Activated naive CD8-positive, alpha-beta T cell treated with anti-CD3 and anti-CD28 coated beads, Interleukin-2, amount 50 U/mL, for 24 hours (primary cell): ENCODE measurements at regions not wholly inside any gene's neighbourhood (a gene's known extent, or its start where the extent isn't known, plus 50 kb on each side); places are given as distances from the start of the nearest gene placed in this dataset.
"Not testable (repeated sequence)": the region's sequence is repeated elsewhere in the genome, so short reads cannot be mapped to it uniquely, and the experiment has no call there.

Experiments
- ATAC-seq: fragments of 150-1000 bp; cut with Tn5 transposase; one replicate; pipeline ENCODE4 v1.10.0; 2021
- DNase-seq: peaks from one replicate; pipeline ENCODE4 v3.0.0; 2021
- H3K27ac Mint-ChIP-seq: one replicate; pipeline ENCODE4 v1.8.0; 2021; ENCODE audit warnings: mild to moderate bottlenecking, mixed read lengths
- H3K27me3 Mint-ChIP-seq: one replicate; pipeline ENCODE4 v1.8.0; 2021; ENCODE audit warnings: mixed read lengths
- H3K36me3 Mint-ChIP-seq: one replicate; pipeline ENCODE4 v1.8.0; 2021; ENCODE audit warnings: low read depth, mixed read lengths
- H3K4me1 Mint-ChIP-seq: one replicate; pipeline ENCODE4 v1.8.0; 2021; ENCODE audit warnings: mixed read lengths
- H3K4me3 Mint-ChIP-seq: one replicate; pipeline ENCODE4 v1.8.0; 2021; ENCODE audit warnings: mild to moderate bottlenecking, moderate library complexity, mixed read lengths
- H3K9me3 Mint-ChIP-seq: one replicate; pipeline ENCODE4 v1.8.0; 2021; ENCODE audit warnings: mixed read lengths

- ATAC-seq, H3K36me3 Mint-ChIP-seq, H3K9me3 Mint-ChIP-seq, DNase-seq, H3K4me1 Mint-ChIP-seq, H3K4me3 Mint-ChIP-seq, H3K27ac Mint-ChIP-seq, H3K27me3 Mint-ChIP-seq: not testable (repeated sequence)
These were observed 454.3 kb upstream of the SLITRK6 start for GRCh38 chr13:86253497-86253896.

DNA sequence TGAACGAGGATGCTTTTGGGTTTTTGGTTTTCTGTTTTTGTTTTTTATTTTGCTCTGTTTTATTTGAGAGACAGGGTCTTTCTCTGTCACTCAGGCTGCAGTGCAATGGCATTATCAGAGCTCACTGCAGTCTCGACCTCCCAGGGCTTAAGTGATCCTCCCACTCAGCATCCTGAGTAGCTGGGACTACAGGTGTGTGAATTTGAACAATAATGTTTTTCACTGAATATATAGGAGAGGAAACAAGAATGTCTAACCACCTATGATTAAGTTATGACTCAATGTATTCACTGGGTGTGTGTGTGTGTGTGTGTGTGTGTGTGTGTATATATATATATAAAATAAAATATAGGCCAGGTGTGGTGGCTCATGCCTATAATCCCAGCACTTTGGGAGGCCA lies 456.6 kb upstream of the SLITRK6 start:
- H3K4me3 Mint-ChIP-seq, H3K4me1 Mint-ChIP-seq, H3K9me3 Mint-ChIP-seq, ATAC-seq, H3K27ac Mint-ChIP-seq, H3K27me3 Mint-ChIP-seq, H3K36me3 Mint-ChIP-seq, DNase-seq: not testable (repeated sequence)

GRCh38 chr13:86269511-86269910 lies 470.3 kb upstream of the SLITRK6 start:
- Mint-ChIP-seq H3K4me1 (no peaks in the 10 kb centered on the region), H3K27me3 (no peaks in the 10 kb centered on the region), H3K9me3 (no peaks in the 10 kb centered on the region), H3K36me3 (no peaks in the 10 kb centered on the region), H3K27ac (no peak overlapping the region), H3K4me3 (no peak overlapping the region)
- ATAC-seq, result no peak
- DNase-seq, result no peak

DNA sequence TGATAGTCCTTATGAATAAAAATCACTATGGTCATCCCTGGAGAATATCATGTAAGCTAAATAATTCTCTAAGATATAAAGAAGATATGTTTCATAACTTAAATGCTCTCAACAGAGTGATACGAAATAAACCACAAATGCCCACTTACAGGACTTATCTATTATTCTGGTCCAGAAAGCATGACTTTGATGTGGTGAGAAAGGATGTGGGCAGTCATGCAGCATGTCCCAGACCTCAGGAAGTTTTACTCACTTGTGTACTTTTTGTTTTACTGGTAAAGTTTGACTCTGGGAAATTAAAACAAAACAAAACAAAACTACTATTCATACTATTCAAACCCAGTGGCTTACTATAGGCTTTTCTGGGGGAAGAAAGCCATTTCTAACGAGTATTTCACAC lies 483.2 kb upstream of the SLITRK6 start:
- H3K36me3 Mint-ChIP-seq, result no peaks in the 10 kb centered on the region
- ATAC-seq (no peak), DNase-seq (no peak)
- H3K4me1 Mint-ChIP-seq, result no peaks in the 10 kb centered on the region
- H3K4me3 Mint-ChIP-seq, result no peak overlapping the region
- H3K27me3 Mint-ChIP-seq, result no peaks in the 10 kb centered on the region
- H3K9me3 Mint-ChIP-seq, result peaks cover 3% of the 10 kb centered on the region
- no peak overlapping the region for H3K27ac Mint-ChIP-seq

DNA sequence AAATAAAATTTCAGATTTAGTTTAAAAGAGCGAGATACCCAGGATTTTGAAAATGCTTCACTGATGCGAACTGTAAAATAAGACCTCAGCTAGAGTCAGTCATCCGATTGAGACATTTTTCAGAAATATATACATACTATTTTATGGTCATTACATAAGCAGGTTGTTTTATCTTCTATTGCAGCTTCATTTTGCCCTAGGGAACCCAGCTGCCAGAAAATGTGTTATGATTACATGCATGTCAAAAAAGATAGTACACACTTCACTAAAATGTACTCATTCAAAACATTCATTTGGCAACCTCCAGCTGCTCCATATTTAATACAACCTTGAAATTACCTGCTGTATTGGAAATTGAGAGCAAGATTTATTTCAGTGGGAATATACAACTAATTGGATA lies 483.8 kb upstream of the SLITRK6 start:
- Mint-ChIP-seq H3K4me3 (no peak overlapping the region), H3K27ac (no peak overlapping the region)

DNA sequence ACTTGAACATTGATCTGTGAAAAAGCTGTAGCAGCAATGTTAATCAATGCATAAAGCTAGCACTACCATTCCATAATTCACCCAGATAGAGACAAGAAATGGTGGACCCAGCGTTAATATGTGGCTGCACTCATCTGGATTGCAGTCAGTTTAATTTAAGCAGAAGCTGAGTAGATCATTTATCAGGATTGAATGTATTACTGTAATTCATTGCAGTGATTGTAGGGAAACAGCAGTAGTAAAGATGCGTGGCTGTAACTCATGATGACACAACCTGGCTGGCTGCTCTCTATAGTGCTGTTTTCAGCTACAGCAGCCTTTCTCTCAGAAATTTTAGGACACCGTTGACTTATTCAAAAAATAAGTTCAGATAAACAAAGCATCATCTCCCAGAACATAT lies 499.5 kb upstream of the SLITRK6 start:
- Mint-ChIP-seq H3K27me3 (no peaks in the 10 kb centered on the region), H3K4me3 (no peak overlapping the region), H3K36me3 (no peaks in the 10 kb centered on the region), H3K4me1 (no peaks in the 10 kb centered on the region), H3K9me3 (no peaks in the 10 kb centered on the region), H3K27ac (no peak overlapping the region)
- ATAC-seq, result no peak
- no peak for DNase-seq

More for the DNA sequence above, 483.8 kb upstream of the SLITRK6 start:
- no peak for DNase-seq
- H3K36me3 Mint-ChIP-seq, result no peaks in the 10 kb centered on the region
- no peaks in the 10 kb centered on the region for H3K27me3 Mint-ChIP-seq
- no peak for ATAC-seq
- H3K9me3 Mint-ChIP-seq, result no peaks in the 10 kb centered on the region
- no peaks in the 10 kb centered on the region for H3K4me1 Mint-ChIP-seq

- no peak overlapping the region for H3K27ac Mint-ChIP-seq
- ATAC-seq (no peak), DNase-seq (no peak)
- no peaks in the 10 kb centered on the region for H3K9me3 Mint-ChIP-seq
- H3K4me1 Mint-ChIP-seq, result no peaks in the 10 kb centered on the region
- no peaks in the 10 kb centered on the region for H3K36me3 Mint-ChIP-seq
- H3K27me3 Mint-ChIP-seq, result no peaks in the 10 kb centered on the region
- H3K4me3 Mint-ChIP-seq, result no peak overlapping the region
These were observed 499.9 kb upstream of the SLITRK6 start for GRCh38 chr13:86299128-86299527.

DNA sequence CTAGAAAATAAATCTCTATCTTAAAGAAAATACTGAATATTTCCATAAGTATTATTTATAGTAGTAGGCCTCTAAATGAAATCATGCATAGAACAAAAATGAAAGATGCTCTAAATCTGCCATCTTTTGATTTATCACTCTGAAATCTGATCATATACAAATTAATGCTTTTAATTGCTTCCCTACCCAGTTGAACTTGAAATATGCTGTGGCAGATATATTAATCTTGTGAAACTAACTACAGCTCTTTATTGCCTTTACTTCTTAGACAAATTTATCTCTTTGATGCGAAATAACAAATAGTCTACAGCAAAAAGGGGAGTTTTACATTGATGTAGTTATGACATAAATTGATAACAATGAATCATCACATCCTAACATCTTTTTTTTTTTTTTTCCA lies 510.7 kb upstream of the SLITRK6 start:
- no peak overlapping the region for H3K4me3 Mint-ChIP-seq
- H3K4me1 Mint-ChIP-seq, result no peaks in the 10 kb centered on the region
- ATAC-seq, result no peak
- H3K27ac Mint-ChIP-seq, result no peak overlapping the region
- no peak for DNase-seq
- no peaks in the 10 kb centered on the region for H3K36me3 Mint-ChIP-seq
- H3K27me3 Mint-ChIP-seq, result no peaks in the 10 kb centered on the region
- peaks cover 8% of the 10 kb centered on the region for H3K9me3 Mint-ChIP-seq

DNA sequence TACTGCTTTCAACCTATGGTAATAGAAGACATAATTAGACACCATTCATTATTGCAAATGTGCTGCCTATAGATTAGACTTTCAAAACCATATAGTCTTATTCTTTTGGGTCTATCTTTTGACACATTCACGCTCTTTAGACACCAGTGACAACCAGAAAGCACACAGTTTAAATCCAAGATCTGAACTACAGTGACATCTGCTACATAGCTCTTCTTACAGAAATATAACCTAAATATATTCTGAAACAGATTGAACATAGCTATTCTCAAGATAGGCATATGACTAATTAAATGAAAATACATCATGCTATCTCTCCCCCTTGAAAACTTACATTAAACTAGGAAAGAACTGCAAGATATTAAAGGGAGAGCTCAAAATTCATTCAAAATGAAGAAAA lies 514.2 kb upstream of the SLITRK6 start:
- no peak overlapping the region for H3K27ac Mint-ChIP-seq
- H3K27me3 Mint-ChIP-seq, result no peaks in the 10 kb centered on the region
- no peak overlapping the region for H3K4me3 Mint-ChIP-seq
- no peak for DNase-seq
- H3K36me3 Mint-ChIP-seq, result no peaks in the 10 kb centered on the region
- H3K4me1 Mint-ChIP-seq, result no peaks in the 10 kb centered on the region
- H3K9me3 Mint-ChIP-seq, result peaks cover 8% of the 10 kb centered on the region
- no peak for ATAC-seq

GRCh38 chr13:86318450-86318849 lies 519.2 kb upstream of the SLITRK6 start:
- Mint-ChIP-seq H3K9me3 (peaks cover 12% of the 10 kb centered on the region), H3K27me3 (no peaks in the 10 kb centered on the region), H3K4me1 (no peaks in the 10 kb centered on the region), H3K4me3 (no peak overlapping the region), H3K27ac (no peak overlapping the region), H3K36me3 (no peaks in the 10 kb centered on the region)
- no peak for DNase-seq
- no peak for ATAC-seq

- Mint-ChIP-seq H3K4me1 (no peaks in the 10 kb centered on the region), H3K27ac (no peak overlapping the region), H3K36me3 (no peaks in the 10 kb centered on the region), H3K9me3 (peaks cover 20% of the 10 kb centered on the region), H3K27me3 (no peaks in the 10 kb centered on the region), H3K4me3 (no peak overlapping the region)
- no peak for DNase-seq
- no peak for ATAC-seq
These were observed 525.0 kb upstream of the SLITRK6 start for GRCh38 chr13:86324191-86324590.

DNA sequence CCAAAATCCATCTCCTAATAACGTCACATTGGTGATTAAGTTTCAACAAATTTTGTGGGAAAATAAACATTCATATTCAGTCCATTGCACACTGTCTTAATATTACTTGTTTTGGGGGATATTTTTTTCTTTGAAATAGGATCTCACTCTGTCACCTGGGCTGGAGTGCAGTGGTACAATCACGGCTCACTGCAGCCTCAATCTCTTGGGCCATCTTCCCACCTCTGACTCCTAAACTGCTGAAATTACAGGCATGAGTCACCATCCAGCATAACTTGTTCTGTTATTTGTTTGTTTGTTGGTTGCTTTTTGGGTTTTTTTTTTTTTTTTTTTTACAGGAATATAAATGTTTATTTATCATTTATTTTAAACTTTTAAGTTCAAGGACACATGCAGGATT lies 556.1 kb upstream of the SLITRK6 start:
- no peaks in the 10 kb centered on the region for H3K4me1 Mint-ChIP-seq
- no peak for DNase-seq
- ATAC-seq, result no peak

GRCh38 chr13:86357106-86357505 lies 557.9 kb upstream of the SLITRK6 start:
- Mint-ChIP-seq H3K9me3 (no peaks in the 10 kb centered on the region), H3K27me3 (no peaks in the 10 kb centered on the region), H3K36me3 (no peaks in the 10 kb centered on the region), H3K4me1 (no peaks in the 10 kb centered on the region), H3K4me3 (no peak overlapping the region), H3K27ac (no peak overlapping the region)
- no peak for DNase-seq
- ATAC-seq, result no peak

More for the DNA sequence above, 556.1 kb upstream of the SLITRK6 start:
- Mint-ChIP-seq H3K4me3 (no peak overlapping the region), H3K27me3 (no peaks in the 10 kb centered on the region), H3K9me3 (no peaks in the 10 kb centered on the region), H3K27ac (no peak overlapping the region), H3K36me3 (no peaks in the 10 kb centered on the region)

GRCh38 chr13:86363749-86364148 lies 564.5 kb upstream of the SLITRK6 start:
- not testable (repeated sequence) for H3K27me3 Mint-ChIP-seq, H3K36me3 Mint-ChIP-seq, DNase-seq, H3K4me1 Mint-ChIP-seq, H3K4me3 Mint-ChIP-seq, H3K9me3 Mint-ChIP-seq, ATAC-seq, H3K27ac Mint-ChIP-seq

- H3K4me3 Mint-ChIP-seq, result no peak overlapping the region
- no peak for ATAC-seq
- H3K9me3 Mint-ChIP-seq, result peaks cover 12% of the 10 kb centered on the region
These were observed 569.7 kb upstream of the SLITRK6 start for GRCh38 chr13:86368924-86369323.

GRCh38 chr13:86377451-86377850 lies 578.2 kb upstream of the SLITRK6 start:
- no peak for ATAC-seq
- H3K4me3 Mint-ChIP-seq, result no peak overlapping the region
- H3K4me1 Mint-ChIP-seq, result no peaks in the 10 kb centered on the region
- H3K9me3 Mint-ChIP-seq, result peaks cover 7% of the 10 kb centered on the region
- H3K36me3 Mint-ChIP-seq, result no peaks in the 10 kb centered on the region
- no peak overlapping the region for H3K27ac Mint-ChIP-seq
- no peaks in the 10 kb centered on the region for H3K27me3 Mint-ChIP-seq
- no peak for DNase-seq

More at GRCh38 chr13:86368924-86369323, 569.7 kb upstream of the SLITRK6 start:
- H3K27ac Mint-ChIP-seq, result no peak overlapping the region
- no peaks in the 10 kb centered on the region for H3K36me3 Mint-ChIP-seq
- no peaks in the 10 kb centered on the region for H3K4me1 Mint-ChIP-seq
- DNase-seq, result no peak
- no peaks in the 10 kb centered on the region for H3K27me3 Mint-ChIP-seq
